ENCODE measurements at regions not wholly inside any gene's neighbourhood (a gene's known extent, or its start where the extent isn't known, plus 50 kb on each side); places are given as distances from the start of the nearest gene placed in this dataset.

GRCh38 chr1:80050085-80050484 is 1043.6 kb upstream of the ADGRL4 start:
- TF ChIP-seq POLR2A (IDR thresholded peaks at IDR 0.05), result no peak
- no peak for TF ChIP-seq CTCF (IDR thresholded peaks at IDR 0.05)

Measured in right lobe of liver (tissue), 4 donors.